ENCODE measurements at regions not wholly inside any gene's neighbourhood (a gene's known extent, or its start where the extent isn't known, plus 50 kb on each side); places are given as distances from the start of the nearest gene placed in this dataset.

GRCh38 chr6:62474793-62475192 is 188.8 kb upstream of the KHDRBS2 start:
- DNase-seq, result no peak

- DNase-seq, result no peak
Measured at GRCh38 chr6:62466607-62467006, 180.6 kb upstream of the KHDRBS2 start.

GRCh38 chr6:62465206-62465605 is 179.2 kb upstream of the KHDRBS2 start:
- DNase-seq, result no peak

- no peak for DNase-seq
Measured at GRCh38 chr6:62452586-62452985, 166.6 kb upstream of the KHDRBS2 start.

- no peak for DNase-seq
Measured at GRCh38 chr6:62446647-62447316, 160.8 kb upstream of the KHDRBS2 start.

GRCh38 chr6:62445521-62445920 is 159.5 kb upstream of the KHDRBS2 start:
- no peak for DNase-seq

- no peak for DNase-seq
Measured at GRCh38 chr6:62441182-62441581, 155.2 kb upstream of the KHDRBS2 start.

GRCh38 chr6:62429781-62430180 is 143.8 kb upstream of the KHDRBS2 start:
- DNase-seq, result no peak

GRCh38 chr6:62400521-62401259 is 114.7 kb upstream of the KHDRBS2 start:
- DNase-seq, result no peak

- DNase-seq, result no peak
Measured at GRCh38 chr6:62393608-62394007, 107.6 kb upstream of the KHDRBS2 start.

- DNase-seq, result peak; percentile 29
Measured at GRCh38 chr6:62392291-62392690, 106.3 kb upstream of the KHDRBS2 start.

- no peak for DNase-seq
Measured at GRCh38 chr6:62391358-62391757, 105.3 kb upstream of the KHDRBS2 start.

- peak; percentile 2 for DNase-seq
Measured at GRCh38 chr6:62390401-62390800, 104.4 kb upstream of the KHDRBS2 start.

GRCh38 chr6:62371453-62372210 is 85.6 kb upstream of the KHDRBS2 start:
- DNase-seq, result peak; percentile 71

- no peak for DNase-seq
Measured at GRCh38 chr6:62367601-62368000, 81.6 kb upstream of the KHDRBS2 start.

- DNase-seq, result no peak
Measured at GRCh38 chr6:62362097-62362496, 76.1 kb upstream of the KHDRBS2 start.

- DNase-seq, result no peak
Measured at GRCh38 chr6:62357835-62358234, 71.8 kb upstream of the KHDRBS2 start.

- DNase-seq, result no peak
Measured at GRCh38 chr6:62354261-62354660, 68.2 kb upstream of the KHDRBS2 start.

- no peak for DNase-seq
Measured at GRCh38 chr6:62345962-62346689, 60.1 kb upstream of the KHDRBS2 start.

GRCh38 chr6:62345446-62345845 is 59.4 kb upstream of the KHDRBS2 start:
- no peak for DNase-seq

- DNase-seq, result no peak
Measured at GRCh38 chr6:62344850-62345249, 58.8 kb upstream of the KHDRBS2 start.

GRCh38 chr6:62338477-62338876 is 52.5 kb upstream of the KHDRBS2 start:
- no peak for DNase-seq

Data from NCI-H69 (cell line).